ENCODE measurements at regions not wholly inside any gene's neighbourhood (a gene's known extent, or its start where the extent isn't known, plus 50 kb on each side); places are given as distances from the start of the nearest gene placed in this dataset.

- TF ChIP-seq MYNN (tag by site-specific recombination; IDR thresholded peaks at IDR 0.05; ENCODE audit: borderline replicate concordance) (no peak), ZNF530 (tag by site-specific recombination; IDR thresholded peaks at IDR 0.05; ENCODE audit: low read depth) (no peak), ZNF155 (tag by site-specific recombination; IDR thresholded peaks at IDR 0.05) (no peak), ZSCAN18 (tag by site-specific recombination; IDR thresholded peaks at IDR 0.05) (no peak), ZBTB49 (tag by site-specific recombination; IDR thresholded peaks at IDR 0.05; ENCODE audit: low read depth) (no peak), ZNF239 (tag by site-specific recombination; IDR thresholded peaks at IDR 0.05) (no peak), PRDM1 (tag by site-specific recombination; IDR thresholded peaks at IDR 0.05) (no peak), BCL11A (tag by site-specific recombination; IDR thresholded peaks at IDR 0.05; ENCODE audit: low read depth) (no peak)
- TF ChIP-seq, protein P1, sequence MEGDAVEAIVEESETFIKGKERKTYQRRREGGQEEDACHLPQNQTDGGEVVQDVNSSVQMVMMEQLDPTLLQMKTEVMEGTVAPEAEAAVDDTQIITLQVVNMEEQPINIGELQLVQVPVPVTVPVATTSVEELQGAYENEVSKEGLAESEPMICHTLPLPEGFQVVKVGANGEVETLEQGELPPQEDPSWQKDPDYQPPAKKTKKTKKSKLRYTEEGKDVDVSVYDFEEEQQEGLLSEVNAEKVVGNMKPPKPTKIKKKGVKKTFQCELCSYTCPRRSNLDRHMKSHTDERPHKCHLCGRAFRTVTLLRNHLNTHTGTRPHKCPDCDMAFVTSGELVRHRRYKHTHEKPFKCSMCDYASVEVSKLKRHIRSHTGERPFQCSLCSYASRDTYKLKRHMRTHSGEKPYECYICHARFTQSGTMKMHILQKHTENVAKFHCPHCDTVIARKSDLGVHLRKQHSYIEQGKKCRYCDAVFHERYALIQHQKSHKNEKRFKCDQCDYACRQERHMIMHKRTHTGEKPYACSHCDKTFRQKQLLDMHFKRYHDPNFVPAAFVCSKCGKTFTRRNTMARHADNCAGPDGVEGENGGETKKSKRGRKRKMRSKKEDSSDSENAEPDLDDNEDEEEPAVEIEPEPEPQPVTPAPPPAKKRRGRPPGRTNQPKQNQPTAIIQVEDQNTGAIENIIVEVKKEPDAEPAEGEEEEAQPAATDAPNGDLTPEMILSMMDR (tag by site-specific recombination; IDR thresholded peaks at IDR 0.05): no peak
These were observed 61.3 kb upstream of the EXOC2 start for GRCh38 chr6:754202-754601.
